Fibroblast of pulmonary artery (primary cell): ENCODE measurements at regions not wholly inside any gene's neighbourhood (a gene's known extent, or its start where the extent isn't known, plus 50 kb on each side); places are given as distances from the start of the nearest gene placed in this dataset.

ENCODE experiments used
- DNase-seq: peaks from one replicate; pipeline ENCODE4 v3.0.0-alpha.2; 2010; ENCODE audit warnings: low read depth
- H3K4me3 ChIP-seq: replicated peaks from 2 replicates; pipeline ENCODE4 v1.5.1; 2011; ENCODE audit warnings: low read depth, mild to moderate bottlenecking, control low read depth, low read length, moderate library complexity
- TF ChIP-seq, protein P1 (sequence below): IDR thresholded peaks from 2 replicates; pipeline ENCODE4 v1.5.1; 2011; ENCODE audit warnings: mild to moderate bottlenecking, control low read depth, low read length, inconsistent platforms; ENCODE audit errors: missing control alignments

DNA sequence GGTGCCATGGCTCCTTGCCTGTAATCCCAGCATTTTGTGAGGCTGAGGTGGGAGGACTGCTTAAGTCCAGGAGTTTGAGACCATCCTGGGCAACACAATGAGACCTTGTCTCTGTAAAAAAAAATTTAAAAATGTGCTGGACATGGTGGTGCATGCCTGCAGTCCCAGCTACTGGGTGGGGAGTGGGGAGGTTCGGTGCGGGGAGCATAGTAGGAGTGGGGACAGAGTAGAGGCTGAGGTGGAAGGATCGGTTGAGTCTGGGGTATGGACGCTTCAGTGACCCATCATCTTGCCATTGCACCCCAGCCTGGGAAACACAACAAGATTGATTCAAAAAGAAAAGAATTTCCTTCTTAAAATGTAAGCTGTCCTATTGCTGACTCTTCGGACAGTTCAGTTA, 1490.0 kb upstream of the GBE1 start:
- DNase-seq, result no peak
- TF ChIP-seq, protein P1, sequence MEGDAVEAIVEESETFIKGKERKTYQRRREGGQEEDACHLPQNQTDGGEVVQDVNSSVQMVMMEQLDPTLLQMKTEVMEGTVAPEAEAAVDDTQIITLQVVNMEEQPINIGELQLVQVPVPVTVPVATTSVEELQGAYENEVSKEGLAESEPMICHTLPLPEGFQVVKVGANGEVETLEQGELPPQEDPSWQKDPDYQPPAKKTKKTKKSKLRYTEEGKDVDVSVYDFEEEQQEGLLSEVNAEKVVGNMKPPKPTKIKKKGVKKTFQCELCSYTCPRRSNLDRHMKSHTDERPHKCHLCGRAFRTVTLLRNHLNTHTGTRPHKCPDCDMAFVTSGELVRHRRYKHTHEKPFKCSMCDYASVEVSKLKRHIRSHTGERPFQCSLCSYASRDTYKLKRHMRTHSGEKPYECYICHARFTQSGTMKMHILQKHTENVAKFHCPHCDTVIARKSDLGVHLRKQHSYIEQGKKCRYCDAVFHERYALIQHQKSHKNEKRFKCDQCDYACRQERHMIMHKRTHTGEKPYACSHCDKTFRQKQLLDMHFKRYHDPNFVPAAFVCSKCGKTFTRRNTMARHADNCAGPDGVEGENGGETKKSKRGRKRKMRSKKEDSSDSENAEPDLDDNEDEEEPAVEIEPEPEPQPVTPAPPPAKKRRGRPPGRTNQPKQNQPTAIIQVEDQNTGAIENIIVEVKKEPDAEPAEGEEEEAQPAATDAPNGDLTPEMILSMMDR, result no peak
- H3K4me3 ChIP-seq, result no peak overlapping the region

DNA sequence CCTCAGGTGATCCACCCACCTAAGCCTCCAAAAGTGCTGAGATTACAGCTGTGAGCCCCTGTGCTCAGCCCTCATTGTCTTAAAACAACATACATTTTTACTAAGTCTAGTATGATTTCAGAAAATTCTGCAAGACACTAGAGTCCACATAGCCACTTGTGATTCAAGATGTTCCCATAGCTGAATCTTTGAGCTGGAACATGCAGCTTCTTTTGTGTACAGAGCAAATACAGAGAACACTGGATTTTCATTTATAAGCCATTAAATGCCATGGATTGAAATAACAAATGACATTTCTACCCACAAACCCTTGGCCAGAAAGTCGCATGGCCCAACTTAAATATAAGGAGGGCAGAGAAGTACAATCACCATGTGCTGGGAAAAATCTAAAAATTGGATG, 1489.2 kb upstream of the GBE1 start:
- H3K4me3 ChIP-seq, result no peak overlapping the region
- no peak for DNase-seq
- TF ChIP-seq, protein P1, result no peak

- no peak for DNase-seq
- TF ChIP-seq, protein P1, result no peak
- no peak overlapping the region for H3K4me3 ChIP-seq
Measured at GRCh38 chr3:83248454-83248853, 1487.0 kb upstream of the GBE1 start.

DNA sequence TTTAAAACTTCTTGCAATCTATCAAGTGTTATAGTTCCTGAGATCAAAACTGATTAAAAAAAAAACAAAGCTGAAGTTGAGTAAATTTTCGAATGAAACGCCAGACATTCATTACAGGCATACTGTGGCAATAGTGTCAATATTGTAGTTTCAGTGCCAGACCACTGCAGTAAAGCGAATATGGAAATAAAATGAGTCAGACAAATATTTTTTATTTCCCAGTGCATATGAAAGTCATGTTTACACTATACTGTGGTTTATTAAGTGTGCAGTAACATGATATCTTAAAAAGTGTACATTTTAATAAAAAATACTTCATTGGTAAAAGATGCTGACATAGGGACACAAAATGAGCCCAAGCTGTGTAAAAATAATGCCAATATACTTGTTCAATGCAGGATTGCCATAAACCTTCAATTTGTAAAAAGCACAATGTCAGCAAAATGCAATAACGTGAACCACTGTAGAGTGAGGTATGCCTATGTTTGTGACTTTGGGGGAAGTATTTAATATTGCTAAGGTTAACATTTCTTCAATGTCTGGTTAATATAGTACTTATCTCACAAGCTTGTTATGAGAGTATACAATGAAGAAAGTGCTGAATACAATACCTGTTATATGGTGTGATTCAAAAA, 1473.9 kb upstream of the GBE1 start:
- TF ChIP-seq, protein P1, result no peak
- no peak for DNase-seq

DNA sequence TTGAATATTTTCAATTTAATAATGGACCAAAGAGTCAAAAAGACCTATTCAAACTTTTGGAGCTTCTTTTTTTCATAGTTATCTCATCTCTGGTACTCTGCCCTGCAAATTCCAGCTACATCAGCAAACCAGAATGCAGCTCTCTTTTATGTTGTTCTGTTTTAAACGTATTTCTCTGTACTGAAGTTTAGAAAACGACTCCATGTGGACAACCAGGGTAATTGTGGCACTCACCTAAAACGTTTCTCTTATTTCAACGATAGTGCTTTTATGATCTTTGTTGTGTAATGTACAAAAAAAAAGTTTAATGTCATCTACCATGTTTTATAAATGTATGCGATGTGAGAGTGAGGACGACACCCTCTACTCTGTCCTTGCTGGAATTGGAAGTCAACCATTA, 1472.3 kb upstream of the GBE1 start:
- H3K4me3 ChIP-seq, result no peak overlapping the region
- no peak for DNase-seq
- TF ChIP-seq, protein P1, result no peak

More for the DNA sequence above, 1473.9 kb upstream of the GBE1 start:
- H3K4me3 ChIP-seq, result no peak overlapping the region

GRCh38 chr3:83230841-83231240, 1469.4 kb upstream of the GBE1 start:
- H3K4me3 ChIP-seq, result no peak overlapping the region
- no peak for DNase-seq
- TF ChIP-seq, protein P1, result no peak

- no peak for DNase-seq
- H3K4me3 ChIP-seq, result no peak overlapping the region
- TF ChIP-seq, protein P1, result no peak
Measured at GRCh38 chr3:83230376-83230775, 1468.9 kb upstream of the GBE1 start.
